ENCODE measurements at regions not wholly inside any gene's neighbourhood (a gene's known extent, or its start where the extent isn't known, plus 50 kb on each side); places are given as distances from the start of the nearest gene placed in this dataset.
A peak's percentile ranks its signal among the peaks of the same experiment; 100 is the strongest.

- Histone ChIP-seq H3K36me3 (ENCODE audit: insufficient read depth in 1 of 2, low read depth in 1 of 2) (no peaks in the 10 kb centered on the region), H3K27ac (peak overlapping the region; percentile 97), H3K4me3 (no peak overlapping the region), H3K27me3 (ENCODE audit: insufficient read depth in 3 of 3, low read length in 2 of 3) (no peaks in the 10 kb centered on the region), H3K4me1 (peaks cover 60% of the 10 kb centered on the region), H3K9me3 (no peaks in the 10 kb centered on the region)
- intact Hi-C loops (cut with DNase I): no loop called here
- DNase-seq: no peak
- ATAC-seq: no peak
- 22 to 51% (median 39%) methylated on average over 10 of the region's 10 CpGs for WGBS, 3 donors
- TF ChIP-seq, protein P1, sequence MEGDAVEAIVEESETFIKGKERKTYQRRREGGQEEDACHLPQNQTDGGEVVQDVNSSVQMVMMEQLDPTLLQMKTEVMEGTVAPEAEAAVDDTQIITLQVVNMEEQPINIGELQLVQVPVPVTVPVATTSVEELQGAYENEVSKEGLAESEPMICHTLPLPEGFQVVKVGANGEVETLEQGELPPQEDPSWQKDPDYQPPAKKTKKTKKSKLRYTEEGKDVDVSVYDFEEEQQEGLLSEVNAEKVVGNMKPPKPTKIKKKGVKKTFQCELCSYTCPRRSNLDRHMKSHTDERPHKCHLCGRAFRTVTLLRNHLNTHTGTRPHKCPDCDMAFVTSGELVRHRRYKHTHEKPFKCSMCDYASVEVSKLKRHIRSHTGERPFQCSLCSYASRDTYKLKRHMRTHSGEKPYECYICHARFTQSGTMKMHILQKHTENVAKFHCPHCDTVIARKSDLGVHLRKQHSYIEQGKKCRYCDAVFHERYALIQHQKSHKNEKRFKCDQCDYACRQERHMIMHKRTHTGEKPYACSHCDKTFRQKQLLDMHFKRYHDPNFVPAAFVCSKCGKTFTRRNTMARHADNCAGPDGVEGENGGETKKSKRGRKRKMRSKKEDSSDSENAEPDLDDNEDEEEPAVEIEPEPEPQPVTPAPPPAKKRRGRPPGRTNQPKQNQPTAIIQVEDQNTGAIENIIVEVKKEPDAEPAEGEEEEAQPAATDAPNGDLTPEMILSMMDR (IDR thresholded peaks at IDR 0.05): no peak
Observed at GRCh38 chr20:50405235-50405914, 104.8 kb upstream of the PTPN1 start.

DNA sequence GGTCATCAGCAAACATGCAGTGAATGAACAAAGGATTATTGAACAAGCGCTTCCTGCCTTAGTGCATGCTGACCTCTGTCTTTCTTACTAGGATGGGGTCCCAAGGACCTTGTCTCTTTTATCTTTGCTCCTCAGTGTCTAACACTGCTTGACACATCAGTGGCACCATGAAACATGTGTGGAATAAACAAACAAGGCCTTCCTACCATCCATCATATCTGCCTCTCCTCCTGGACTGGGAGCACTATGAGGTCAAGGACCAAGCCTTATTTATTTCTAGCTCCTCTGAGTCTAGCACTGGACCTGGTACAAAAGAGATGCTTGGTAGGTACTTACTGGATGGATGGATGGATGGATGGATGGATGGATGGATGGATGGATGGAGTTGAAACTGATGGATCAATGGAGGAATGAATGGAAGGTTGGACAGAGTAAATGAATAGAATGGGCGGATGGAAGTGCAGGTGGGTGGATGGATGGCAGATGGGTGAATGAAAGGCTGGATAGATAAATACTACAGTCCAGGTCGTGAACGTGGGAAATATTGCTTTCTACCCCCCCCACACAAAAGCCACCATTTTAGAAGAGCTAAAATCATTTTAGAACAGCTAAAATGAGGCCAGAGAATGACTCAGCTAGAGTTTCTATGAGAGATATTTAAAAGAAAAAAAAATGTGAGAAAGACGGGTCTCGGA lies 104.1 kb upstream of the PTPN1 start:
- TF ChIP-seq, protein P1 (IDR thresholded peaks at IDR 0.05): no peak
- Histone ChIP-seq H3K4me1 (peaks cover 60% of the 10 kb centered on the region), H3K27ac (peak overlapping the region; percentile 97), H3K4me3 (no peak overlapping the region), H3K27me3 (ENCODE audit: insufficient read depth in 3 of 3, low read length in 2 of 3) (no peaks in the 10 kb centered on the region), H3K9me3 (no peaks in the 10 kb centered on the region), H3K36me3 (ENCODE audit: insufficient read depth in 1 of 2, low read depth in 1 of 2) (no peaks in the 10 kb centered on the region)
- intact Hi-C loops (cut with DNase I): no loop called here
- no peak for DNase-seq
- no peak for ATAC-seq
- 78 to 84% (median 82%) methylated on average over 6 of the region's 6 CpGs for WGBS, 3 donors

DNA sequence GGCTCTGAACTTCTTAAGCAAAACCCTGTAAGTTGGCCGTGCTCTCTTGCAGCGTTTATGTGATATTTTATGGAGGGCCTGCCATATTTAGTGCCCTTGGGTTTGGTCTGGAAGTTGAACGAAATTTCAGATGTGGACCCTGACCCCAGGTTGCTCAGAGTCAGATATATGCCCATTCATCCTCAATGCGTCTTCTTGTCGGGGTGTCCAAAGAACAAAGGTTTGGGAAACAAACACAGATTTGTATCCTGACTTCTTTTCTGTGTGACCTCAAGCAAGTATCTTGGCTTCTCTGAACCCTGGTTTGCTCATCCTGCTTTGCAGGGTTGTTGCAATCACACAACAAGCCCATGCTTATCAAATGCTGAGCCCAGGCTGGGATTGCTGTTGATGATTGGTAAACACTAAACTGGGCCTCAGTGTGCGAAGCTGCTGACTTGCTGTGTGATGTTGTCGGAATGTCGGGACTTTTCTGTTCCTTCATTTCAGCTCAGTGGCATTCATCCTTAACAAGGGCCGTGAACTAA lies 103.5 kb upstream of the PTPN1 start:
- no peak for DNase-seq
- H3K27ac ChIP-seq: peak overlapping the region; percentile 97
- WGBS, 3 donors: 93 to 97% (median 95%) methylated on average over 9 of the region's 9 CpGs
- peaks cover 61% of the 10 kb centered on the region for H3K4me1 ChIP-seq
- H3K9me3 ChIP-seq: no peaks in the 10 kb centered on the region
- TF ChIP-seq, protein P1 (IDR thresholded peaks at IDR 0.05): no peak
- no peaks in the 10 kb centered on the region for H3K27me3 ChIP-seq (ENCODE audit: insufficient read depth in 3 of 3, low read length in 2 of 3)
- H3K36me3 ChIP-seq (ENCODE audit: insufficient read depth in 1 of 2, low read depth in 1 of 2): no peaks in the 10 kb centered on the region
- intact Hi-C loops (cut with DNase I): no loop called here
- no peak for ATAC-seq
- no peak overlapping the region for H3K4me3 ChIP-seq

- Histone ChIP-seq H3K27me3 (ENCODE audit: insufficient read depth in 3 of 3, low read length in 2 of 3) (no peaks in the 10 kb centered on the region), H3K36me3 (ENCODE audit: insufficient read depth in 1 of 2, low read depth in 1 of 2) (no peaks in the 10 kb centered on the region), H3K9me3 (no peaks in the 10 kb centered on the region), H3K27ac (peak overlapping the region; percentile 30), H3K4me3 (no peak overlapping the region), H3K4me1 (peaks cover 54% of the 10 kb centered on the region)
- ATAC-seq: no peak
- 76 to 85% (median 78%) methylated on average over 15 of the region's 15 CpGs for WGBS, 3 donors
- DNase-seq: no peak
- intact Hi-C loops (cut with DNase I): no loop called here
- TF ChIP-seq, protein P1 (IDR thresholded peaks at IDR 0.05): no peak
Observed at GRCh38 chr20:50408526-50409364, 101.4 kb upstream of the PTPN1 start.
